ENCODE measurements at regions not wholly inside any gene's neighbourhood (a gene's known extent, or its start where the extent isn't known, plus 50 kb on each side); places are given as distances from the start of the nearest gene placed in this dataset.

GRCh38 chr2:128984081-128984480, 665.4 kb upstream of the HS6ST1 start:
- TF ChIP-seq CTCF (IDR thresholded peaks at IDR 0.05) (no peak), POLR2A (IDR thresholded peaks at IDR 0.05) (no peak)
